ENCODE measurements at regions not wholly inside any gene's neighbourhood (a gene's known extent, or its start where the extent isn't known, plus 50 kb on each side); places are given as distances from the start of the nearest gene placed in this dataset.

- peak overlapping the region in 6 of 8 donors; percentile 60 to 85 (median 80) for H3K4me3 Mint-ChIP-seq
- H3K9me3 Mint-ChIP-seq, result no peaks in the 10 kb centered on the region
- no peaks in the 10 kb centered on the region for H3K27me3 Mint-ChIP-seq
- DNase-seq, result no peak
- peaks cover 49 to 59% (median 51%) of the 10 kb centered on the region in 3 donors for H3K4me1 Mint-ChIP-seq
- no peak for ATAC-seq (ENCODE audit: low read depth in 2 of 2)
- no peaks in the 10 kb centered on the region for H3K36me3 Mint-ChIP-seq
- H3K27ac Mint-ChIP-seq, result peak overlapping the region in 3 of 6 donors; percentile 67 to 91 (median 78)
Measured at GRCh38 chr9:89739916-89740315, 135.1 kb downstream of the GADD45G start.

- no peaks in the 10 kb centered on the region for H3K27me3 Mint-ChIP-seq
- H3K4me3 Mint-ChIP-seq, result peak overlapping the region; percentile 10 to 88 (median 80)
- H3K27ac Mint-ChIP-seq, result peak overlapping the region; percentile 53 to 91 (median 79)
- H3K9me3 Mint-ChIP-seq, result no peaks in the 10 kb centered on the region
- DNase-seq (peak; percentile 49), ATAC-seq (ENCODE audit: low read depth in 2 of 2) (peak; percentile 90 to 93)
- H3K36me3 Mint-ChIP-seq, result no peaks in the 10 kb centered on the region
- H3K4me1 Mint-ChIP-seq, result peaks cover 54 to 64% (median 57%) of the 10 kb centered on the region in 3 donors
Measured at GRCh38 chr9:89740722-89741121, 135.9 kb downstream of the GADD45G start.

- Mint-ChIP-seq H3K27me3 (no peaks in the 10 kb centered on the region), H3K9me3 (no peaks in the 10 kb centered on the region), H3K27ac (peak overlapping the region in 3 of 6 donors; percentile 51 to 82 (median 65)), H3K4me3 (peak overlapping the region in 3 of 8 donors; percentile 49 to 82 (median 55)), H3K4me1 (peaks cover 56 to 66% (median 60%) of the 10 kb centered on the region in 3 donors), H3K36me3 (no peaks in the 10 kb centered on the region)
- DNase-seq (no peak), ATAC-seq (ENCODE audit: low read depth in 2 of 2) (no peak)
Measured at GRCh38 chr9:89742660-89743059, 137.8 kb downstream of the GADD45G start.

- no peak for DNase-seq
- H3K27me3 Mint-ChIP-seq, result no peaks in the 10 kb centered on the region
- H3K27ac Mint-ChIP-seq, result peak overlapping the region; percentile 51 to 87 (median 72)
- H3K9me3 Mint-ChIP-seq, result no peaks in the 10 kb centered on the region
- H3K36me3 Mint-ChIP-seq, result no peaks in the 10 kb centered on the region
- H3K4me3 Mint-ChIP-seq, result peak overlapping the region in 7 of 8 donors; percentile 23 to 83 (median 57)
- H3K4me1 Mint-ChIP-seq, result peaks cover 52 to 68% (median 60%) of the 10 kb centered on the region in 3 donors
- peak in 1 of 2 donors; percentile 22 for ATAC-seq (ENCODE audit: low read depth in 2 of 2)
Measured at GRCh38 chr9:89743216-89743572, 138.4 kb downstream of the GADD45G start.

GRCh38 chr9:89743573-89744254 is 138.9 kb downstream of the GADD45G start:
- Mint-ChIP-seq H3K4me1 (peaks cover 54 to 68% (median 56%) of the 10 kb centered on the region in 3 donors), H3K27me3 (no peaks in the 10 kb centered on the region), H3K4me3 (peak overlapping the region in 7 of 8 donors; percentile 23 to 83 (median 57)), H3K27ac (peak overlapping the region; percentile 51 to 87 (median 72)), H3K9me3 (no peaks in the 10 kb centered on the region), H3K36me3 (no peaks in the 10 kb centered on the region)
- ATAC-seq (ENCODE audit: low read depth in 2 of 2) (peak in 1 of 2 donors; percentile 32), DNase-seq (peak; percentile 16)

GRCh38 chr9:89744255-89744648 is 139.4 kb downstream of the GADD45G start:
- Mint-ChIP-seq H3K4me1 (peaks cover 51 to 66% (median 51%) of the 10 kb centered on the region in 3 donors), H3K4me3 (peak overlapping the region in 1 of 8 donors; percentile 38), H3K36me3 (no peaks in the 10 kb centered on the region), H3K27ac (no peak overlapping the region), H3K27me3 (no peaks in the 10 kb centered on the region), H3K9me3 (peaks cover 0 to under 1% (median 0%) of the 10 kb centered on the region in 7 donors)
- ATAC-seq (ENCODE audit: low read depth in 2 of 2) (no peak), DNase-seq (no peak)

GRCh38 chr9:89744730-89745129 is 139.9 kb downstream of the GADD45G start:
- H3K27ac Mint-ChIP-seq, result peak overlapping the region in 1 of 6 donors; percentile 32
- peaks cover 46 to 66% (median 50%) of the 10 kb centered on the region in 3 donors for H3K4me1 Mint-ChIP-seq
- H3K4me3 Mint-ChIP-seq, result no peak overlapping the region
- DNase-seq, result no peak
- H3K27me3 Mint-ChIP-seq, result no peaks in the 10 kb centered on the region
- H3K36me3 Mint-ChIP-seq, result no peaks in the 10 kb centered on the region
- peaks cover 0 to 4% (median 0%) of the 10 kb centered on the region in 7 donors for H3K9me3 Mint-ChIP-seq
- ATAC-seq (ENCODE audit: low read depth in 2 of 2), result no peak

- Mint-ChIP-seq H3K36me3 (no peaks in the 10 kb centered on the region), H3K4me1 (peaks cover 35 to 55% (median 41%) of the 10 kb centered on the region in 3 donors), H3K4me3 (peak overlapping the region in 1 of 8 donors; percentile 26), H3K27ac (peak overlapping the region in 1 of 6 donors; percentile 83), H3K9me3 (peaks cover 0 to 4% (median 0%) of the 10 kb centered on the region in 7 donors), H3K27me3 (no peaks in the 10 kb centered on the region)
- no peak for ATAC-seq (ENCODE audit: low read depth in 2 of 2)
- DNase-seq, result no peak
Measured at GRCh38 chr9:89745601-89746376, 141.0 kb downstream of the GADD45G start.

GRCh38 chr9:89746385-89747116 is 141.7 kb downstream of the GADD45G start:
- H3K4me1 Mint-ChIP-seq, result peaks cover 28 to 49% (median 39%) of the 10 kb centered on the region in 3 donors
- no peaks in the 10 kb centered on the region for H3K36me3 Mint-ChIP-seq
- DNase-seq (no peak), ATAC-seq (ENCODE audit: low read depth in 2 of 2) (no peak)
- no peaks in the 10 kb centered on the region for H3K27me3 Mint-ChIP-seq
- peak overlapping the region in 1 of 8 donors; percentile 26 for H3K4me3 Mint-ChIP-seq
- peaks cover 0 to 4% (median 0%) of the 10 kb centered on the region in 7 donors for H3K9me3 Mint-ChIP-seq
- H3K27ac Mint-ChIP-seq, result peak overlapping the region in 3 of 6 donors; percentile 53 to 74 (median 73)

- H3K27ac Mint-ChIP-seq, result no peak overlapping the region
- H3K4me1 Mint-ChIP-seq, result peaks cover 22 to 40% (median 34%) of the 10 kb centered on the region in 3 donors
- no peaks in the 10 kb centered on the region for H3K27me3 Mint-ChIP-seq
- no peaks in the 10 kb centered on the region for H3K36me3 Mint-ChIP-seq
- DNase-seq, result no peak
- no peak overlapping the region for H3K4me3 Mint-ChIP-seq
- no peak for ATAC-seq (ENCODE audit: low read depth in 2 of 2)
- peaks cover 0 to 4% (median 0%) of the 10 kb centered on the region in 7 donors for H3K9me3 Mint-ChIP-seq
Measured at GRCh38 chr9:89747596-89747995, 142.8 kb downstream of the GADD45G start.

GRCh38 chr9:89748021-89748670 is 143.3 kb downstream of the GADD45G start:
- DNase-seq (no peak), ATAC-seq (ENCODE audit: low read depth in 2 of 2) (no peak)
- H3K27ac Mint-ChIP-seq, result peak overlapping the region in 1 of 6 donors; percentile 10
- H3K27me3 Mint-ChIP-seq, result no peaks in the 10 kb centered on the region
- peaks cover 0 to 4% (median 0%) of the 10 kb centered on the region in 7 donors for H3K9me3 Mint-ChIP-seq
- H3K4me1 Mint-ChIP-seq, result peaks cover 18 to 35% (median 29%) of the 10 kb centered on the region in 3 donors
- no peaks in the 10 kb centered on the region for H3K36me3 Mint-ChIP-seq
- no peak overlapping the region for H3K4me3 Mint-ChIP-seq

- no peak overlapping the region for H3K4me3 Mint-ChIP-seq
- H3K27me3 Mint-ChIP-seq, result no peaks in the 10 kb centered on the region
- peaks cover 10 to 27% (median 22%) of the 10 kb centered on the region in 3 donors for H3K4me1 Mint-ChIP-seq
- H3K27ac Mint-ChIP-seq, result peak overlapping the region in 2 of 6 donors; percentile 10 to 33
- peaks cover 0 to 4% (median 0%) of the 10 kb centered on the region in 7 donors for H3K9me3 Mint-ChIP-seq
- no peaks in the 10 kb centered on the region for H3K36me3 Mint-ChIP-seq
- DNase-seq (no peak), ATAC-seq (ENCODE audit: low read depth in 2 of 2) (no peak)
Measured at GRCh38 chr9:89748831-89749499, 144.2 kb downstream of the GADD45G start.
